ENCODE measurements at regions not wholly inside any gene's neighbourhood (a gene's known extent, or its start where the extent isn't known, plus 50 kb on each side); places are given as distances from the start of the nearest gene placed in this dataset.
A peak's percentile ranks its signal among the peaks of the same experiment; 100 is the strongest.

- H3K79me2 ChIP-seq (ENCODE audit: control insufficient read depth, insufficient read depth, low read length): no peaks in the 10 kb centered on the region
- no peaks in the 10 kb centered on the region for H3K27me3 ChIP-seq (ENCODE audit: control insufficient read depth, extremely low read depth, insufficient read depth, low read length)
- H3K9ac ChIP-seq (ENCODE audit: control insufficient read depth, extremely low read depth, insufficient read depth, low read length): no peak overlapping the region
- dilution Hi-C loops (cut with MboI; ENCODE audit: extremely low pct_ligation_motif_present, low sequenced_read_pairs): no loop called here
- H3K4me3 ChIP-seq (ENCODE audit: control insufficient read depth in 2 of 3, extremely low read depth in 1 of 3, insufficient read depth in 2 of 3, low read depth in 1 of 3, low read length in 3 of 3): no peak overlapping the region
- no peaks in the 10 kb centered on the region for H3K9me3 ChIP-seq (ENCODE audit: control insufficient read depth, low read depth, low read length)
- FAIRE-seq (peak; percentile 73), DNase-seq (ENCODE audit: low read depth, low spot score) (peak; percentile 17)
- no peak overlapping the region for H2AFZ ChIP-seq (ENCODE audit: control insufficient read depth, low read length)
- TF ChIP-seq CTCF (optimal IDR thresholded peaks at IDR 0.05 in 1 of 3, IDR thresholded peaks at IDR 0.05 in 1 of 3, conservative IDR thresholded peaks at IDR 0.05 in 1 of 3; ENCODE audit: extremely low read depth in 1 of 3, insufficient read depth in 2 of 3, low read length in 3 of 3): peak; percentile 82 to 92 (median 83)
- no peak for TF ChIP-seq EZH2 (IDR thresholded peaks at IDR 0.05; ENCODE audit: low read length)
- H4K20me1 ChIP-seq (ENCODE audit: control insufficient read depth, extremely low read depth, insufficient read depth, low read length): no peaks in the 10 kb centered on the region
- peaks cover 5% of the 10 kb centered on the region for H3K4me1 ChIP-seq (ENCODE audit: control insufficient read depth, extremely low read depth, insufficient read depth, low read length)
- H3K27ac ChIP-seq (ENCODE audit: control insufficient read depth, insufficient read depth, low read length): no peak overlapping the region
- no peak overlapping the region for H3K4me2 ChIP-seq (ENCODE audit: control insufficient read depth, extremely low read depth, insufficient read depth, low read depth, low read length)
- no peaks in the 10 kb centered on the region for H3K36me3 ChIP-seq (ENCODE audit: control insufficient read depth in 2 of 2, extremely low read depth in 1 of 2, insufficient read depth in 2 of 2, low read length in 2 of 2)
- H3K9me1 ChIP-seq (ENCODE audit: control insufficient read depth, extremely low read depth, insufficient read depth, low read length): no peaks in the 10 kb centered on the region
Observed at GRCh38 chr1:112298558-112298957, 97.5 kb upstream of the CTTNBP2NL start.

DNA sequence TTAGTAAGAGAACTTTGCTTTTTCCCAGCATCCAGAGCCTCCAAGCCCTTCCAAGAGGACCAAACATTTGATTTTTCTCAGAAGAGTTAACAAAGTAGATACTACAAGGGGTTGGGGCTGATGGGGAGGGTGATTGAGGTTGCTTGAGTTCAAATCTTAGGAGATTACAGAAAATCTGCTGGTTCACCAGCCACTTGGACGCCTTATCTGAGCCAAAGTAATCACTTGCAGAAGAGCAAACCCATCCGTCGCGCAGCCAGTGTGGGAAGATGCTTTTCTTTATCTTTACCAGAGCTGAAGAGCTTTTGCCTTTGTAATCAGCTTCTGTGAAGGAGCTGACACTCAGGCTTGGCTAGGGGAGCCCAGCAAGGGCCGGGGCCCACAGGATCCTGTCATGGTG, 91.9 kb upstream of the CTTNBP2NL start:
- Histone ChIP-seq H3K27ac (ENCODE audit: control insufficient read depth, insufficient read depth, low read length) (no peak overlapping the region), H3K9me1 (ENCODE audit: control insufficient read depth, extremely low read depth, insufficient read depth, low read length) (no peaks in the 10 kb centered on the region), H3K27me3 (ENCODE audit: control insufficient read depth, extremely low read depth, insufficient read depth, low read length) (peaks cover 5% of the 10 kb centered on the region), H3K4me3 (ENCODE audit: control insufficient read depth in 2 of 3, extremely low read depth in 1 of 3, insufficient read depth in 2 of 3, low read depth in 1 of 3, low read length in 3 of 3) (no peak overlapping the region), H3K79me2 (ENCODE audit: control insufficient read depth, insufficient read depth, low read length) (no peaks in the 10 kb centered on the region), H3K9ac (ENCODE audit: control insufficient read depth, extremely low read depth, insufficient read depth, low read length) (no peak overlapping the region), H3K36me3 (ENCODE audit: control insufficient read depth in 2 of 2, extremely low read depth in 1 of 2, insufficient read depth in 2 of 2, low read length in 2 of 2) (no peaks in the 10 kb centered on the region), H3K4me1 (ENCODE audit: control insufficient read depth, extremely low read depth, insufficient read depth, low read length) (no peaks in the 10 kb centered on the region), H4K20me1 (ENCODE audit: control insufficient read depth, extremely low read depth, insufficient read depth, low read length) (no peaks in the 10 kb centered on the region), H3K4me2 (ENCODE audit: control insufficient read depth, extremely low read depth, insufficient read depth, low read depth, low read length) (no peak overlapping the region), H3K9me3 (ENCODE audit: control insufficient read depth, low read depth, low read length) (no peaks in the 10 kb centered on the region), H2AFZ (ENCODE audit: control insufficient read depth, low read length) (no peak overlapping the region)
- no peak for TF ChIP-seq EZH2 (IDR thresholded peaks at IDR 0.05; ENCODE audit: low read length)
- no peak for TF ChIP-seq CTCF (optimal IDR thresholded peaks at IDR 0.05 in 1 of 3, IDR thresholded peaks at IDR 0.05 in 1 of 3, conservative IDR thresholded peaks at IDR 0.05 in 1 of 3; ENCODE audit: extremely low read depth in 1 of 3, insufficient read depth in 2 of 3, low read length in 3 of 3)
- DNase-seq (ENCODE audit: low read depth, low spot score): no peak
- FAIRE-seq: no peak
- dilution Hi-C loops (cut with MboI; ENCODE audit: extremely low pct_ligation_motif_present, low sequenced_read_pairs): no loop called here
